ENCODE measurements at regions not wholly inside any gene's neighbourhood (a gene's known extent, or its start where the extent isn't known, plus 50 kb on each side); places are given as distances from the start of the nearest gene placed in this dataset.

GRCh38 chr1:218526198-218526580 lies 181.1 kb downstream of the TGFB2 start:
- TF ChIP-seq CTCF (IDR thresholded peaks at IDR 0.05; ENCODE audit: low read length) (no peak), EZH2phosphoT487 (IDR thresholded peaks at IDR 0.05; ENCODE audit: low read length) (no peak), EZH2 (optimal IDR thresholded peaks at IDR 0.05; ENCODE audit: low read depth, low read length) (no peak)

All from MM.1S (cell line).